ENCODE measurements at regions not wholly inside any gene's neighbourhood (a gene's known extent, or its start where the extent isn't known, plus 50 kb on each side); places are given as distances from the start of the nearest gene placed in this dataset.

GRCh38 chr18:30639361-30639760 is 403.2 kb downstream of the DSC3 start:
- no peak overlapping the region for H2AFZ ChIP-seq (ENCODE audit: low read length)
- TF ChIP-seq CTCF (conservative IDR thresholded peaks at IDR 0.05), result no peak
- H2BK15ac ChIP-seq (ENCODE audit: low read depth, low read length), result no peak overlapping the region
- H3T11ph ChIP-seq (ENCODE audit: low read length), result no peak overlapping the region
- Mint-ChIP-seq H3K9me3 (peaks cover 3 to 9% of the 10 kb centered on the region in 2 experiments; a peak in 4 of 5 replicates), H3K4me1 (no peaks in the 10 kb centered on the region), H3K36me3 (ENCODE audit: insufficient read depth in 1 of 3, low read depth in 3 of 3) (peaks cover 0 to 5% (median 4%) of the 10 kb centered on the region in 3 experiments; a peak in 3 of 7 replicates), H3K4me3 (no peak overlapping the region), H3K27ac (no peak overlapping the region), H3K27me3 (ENCODE audit: low read depth) (peaks cover 5% of the 10 kb centered on the region; the same call in 1 of the 2 replicates)
- no peak overlapping the region for H2AK5ac ChIP-seq (ENCODE audit: insufficient read length, low read length)
- H4K91ac ChIP-seq (ENCODE audit: insufficient read length, low read depth, low read length), result no peak overlapping the region
- H4K5ac ChIP-seq (ENCODE audit: insufficient read length, low read depth, low read length), result no peak overlapping the region
- H3K18ac ChIP-seq (ENCODE audit: insufficient read length, low read depth, low read length), result no peak overlapping the region
- H2BK5ac ChIP-seq (ENCODE audit: insufficient read length, low read length), result no peak overlapping the region
- H2BK20ac ChIP-seq (ENCODE audit: low read depth, low read length, poor library complexity, severe bottlenecking), result no peak overlapping the region
- no peak overlapping the region for H2BK12ac ChIP-seq (ENCODE audit: insufficient read length, low read depth, low read length)
- no peak for DNase-seq
- H4K20me1 ChIP-seq (ENCODE audit: control insufficient read depth, insufficient read depth, insufficient read length), result no peaks in the 10 kb centered on the region
- H3K27ac ChIP-seq (ENCODE audit: insufficient read length, low read depth, low read length), result no peak overlapping the region
- no peaks in the 10 kb centered on the region for H3K27me3 ChIP-seq (ENCODE audit: insufficient read depth, low read length)
- H3K4me2 ChIP-seq (ENCODE audit: insufficient read depth, insufficient read length, low read length), result no peak overlapping the region
- no peak overlapping the region for H3K23ac ChIP-seq (ENCODE audit: insufficient read length, low read depth, low read length)
- no peak overlapping the region for H3K9ac ChIP-seq (ENCODE audit: extremely low read depth, insufficient read length, low read length)
- H3K4me1 ChIP-seq (ENCODE audit: insufficient read depth, low read length), result no peaks in the 10 kb centered on the region
- no peak overlapping the region for H2BK120ac ChIP-seq (ENCODE audit: low read depth, low read length, poor library complexity, severe bottlenecking)
- no peak overlapping the region for H3K56ac ChIP-seq (ENCODE audit: insufficient read length, low read depth, low read length)
- no peak overlapping the region for H4K8ac ChIP-seq (replicated peaks; ENCODE audit: insufficient read length, low read depth, low read length)
- H3K14ac ChIP-seq (ENCODE audit: insufficient read depth, low read length), result no peak overlapping the region
- H3K4ac ChIP-seq (ENCODE audit: low read depth, low read length), result no peak overlapping the region
- H3K9me3 ChIP-seq (ENCODE audit: control insufficient read depth, low read depth, low read length), result no peaks in the 10 kb centered on the region
- no peaks in the 10 kb centered on the region for H3K79me2 ChIP-seq (ENCODE audit: insufficient read depth, low read length)
- H3K23me2 ChIP-seq (ENCODE audit: insufficient read length, low read depth, low read length, poor library complexity, severe bottlenecking), result no peaks in the 10 kb centered on the region
- no CpG with 5 or more reads among the region's 4 CpGs for WGBS (ENCODE audit: extremely low coverage, insufficient read length, low lambda C conversion rate)
- no peaks in the 10 kb centered on the region for H3K79me1 ChIP-seq (ENCODE audit: insufficient read depth, low read depth, low read length, poor library complexity, severe bottlenecking)
